ENCODE measurements at regions not wholly inside any gene's neighbourhood (a gene's known extent, or its start where the extent isn't known, plus 50 kb on each side); places are given as distances from the start of the nearest gene placed in this dataset.

- TF ChIP-seq CREB5 (CRISPR knock-in tag; IDR thresholded peaks at IDR 0.05; ENCODE audit: low read depth), result no peak
- no peak for TF ChIP-seq ZNF8 (CRISPR knock-in tag; IDR thresholded peaks at IDR 0.05)
Measured at GRCh38 chr4:66223068-66223703, 552.9 kb upstream of the EPHA5 start (continued).

- TF ChIP-seq CSRNP3 (CRISPR knock-in tag; IDR thresholded peaks at IDR 0.05) (no peak), CSDC2 (CRISPR knock-in tag; IDR thresholded peaks at IDR 0.05) (no peak), PPARA (CRISPR knock-in tag; IDR thresholded peaks at IDR 0.05; ENCODE audit: borderline replicate concordance) (no peak), ZNF565 (CRISPR knock-in tag; conservative IDR thresholded peaks at IDR 0.05; ENCODE audit: low read depth) (no peak), SNAI2 (CRISPR knock-in tag; IDR thresholded peaks at IDR 0.05) (no peak), CREB5 (CRISPR knock-in tag; IDR thresholded peaks at IDR 0.05; ENCODE audit: low read depth) (no peak), ISL1 (CRISPR knock-in tag; IDR thresholded peaks at IDR 0.05) (no peak), BACH2 (CRISPR knock-in tag; IDR thresholded peaks at IDR 0.05; ENCODE audit: borderline replicate concordance) (no peak), ZFP3 (CRISPR knock-in tag; IDR thresholded peaks at IDR 0.05) (no peak), ZFP30 (CRISPR knock-in tag; IDR thresholded peaks at IDR 0.05) (no peak), ZC3H10 (CRISPR knock-in tag; IDR thresholded peaks at IDR 0.05) (no peak), GLIS3 (CRISPR knock-in tag; IDR thresholded peaks at IDR 0.05) (no peak), TSHZ2 (CRISPR knock-in tag; IDR thresholded peaks at IDR 0.05) (no peak), TOX (CRISPR knock-in tag; IDR thresholded peaks at IDR 0.05; ENCODE audit: borderline replicate concordance) (no peak)
- no peak for ATAC-seq
Measured at GRCh38 chr4:66219401-66219800, 549.1 kb upstream of the EPHA5 start.

GRCh38 chr4:66216252-66216651, 546.0 kb upstream of the EPHA5 start:
- no peak for TF ChIP-seq ZNF70 (CRISPR knock-in tag; IDR thresholded peaks at IDR 0.05)
- TF ChIP-seq CSDC2 (CRISPR knock-in tag; IDR thresholded peaks at IDR 0.05), result no peak
- no peak for TF ChIP-seq ZNF565 (CRISPR knock-in tag; conservative IDR thresholded peaks at IDR 0.05; ENCODE audit: low read depth)
- no peak for TF ChIP-seq ZNF8 (CRISPR knock-in tag; IDR thresholded peaks at IDR 0.05)
- no peak for TF ChIP-seq TOX (CRISPR knock-in tag; IDR thresholded peaks at IDR 0.05; ENCODE audit: borderline replicate concordance)
- TF ChIP-seq TSHZ2 (CRISPR knock-in tag; IDR thresholded peaks at IDR 0.05), result no peak
- no peak for TF ChIP-seq PATZ1 (CRISPR knock-in tag; IDR thresholded peaks at IDR 0.05; ENCODE audit: borderline replicate concordance)
- no peak for TF ChIP-seq POU6F1 (CRISPR knock-in tag; IDR thresholded peaks at IDR 0.05; ENCODE audit: borderline replicate concordance, low read depth)
- no peak for TF ChIP-seq ZFP3 (CRISPR knock-in tag; IDR thresholded peaks at IDR 0.05)
- TF ChIP-seq GLIS3 (CRISPR knock-in tag; IDR thresholded peaks at IDR 0.05), result no peak
- no peak for TF ChIP-seq OSR1 (CRISPR knock-in tag; IDR thresholded peaks at IDR 0.05)
- ATAC-seq, result no peak
